HG02623 (cell line): ENCODE measurements at regions not wholly inside any gene's neighbourhood (a gene's known extent, or its start where the extent isn't known, plus 50 kb on each side); places are given as distances from the start of the nearest gene placed in this dataset.
"Not testable (repeated sequence)": the region's sequence is repeated elsewhere in the genome, so short reads cannot be mapped to it uniquely, and the experiment has no call there.

Experiments used
- ATAC-seq: cut with Tn5 transposase; IDR thresholded peaks from one replicate; pipeline ENCODE4 v1.9.1; 2021; ENCODE audit warnings: moderate library complexity; ENCODE audit not compliant: unreplicated experiment

- ATAC-seq, result not testable (repeated sequence)
These were observed 4390.6 kb upstream of the TPTE start for GRCh38 chr21:6130734-6131133.

GRCh38 chr21:6133373-6133772 lies 4388.0 kb upstream of the TPTE start:
- not testable (repeated sequence) for ATAC-seq

GRCh38 chr21:6133852-6134630 lies 4387.3 kb upstream of the TPTE start:
- ATAC-seq, result not testable (repeated sequence)

GRCh38 chr21:6136732-6137131 lies 4384.7 kb upstream of the TPTE start:
- not testable (repeated sequence) for ATAC-seq

- ATAC-seq, result not testable (repeated sequence)
These were observed 4382.9 kb upstream of the TPTE start for GRCh38 chr21:6138244-6139136.

- not testable (repeated sequence) for ATAC-seq
These were observed 4382.1 kb upstream of the TPTE start for GRCh38 chr21:6139331-6139730.

GRCh38 chr21:6139862-6140261 lies 4381.5 kb upstream of the TPTE start:
- ATAC-seq, result not testable (repeated sequence)

GRCh38 chr21:6140467-6141137 lies 4380.8 kb upstream of the TPTE start:
- ATAC-seq, result not testable (repeated sequence)

- not testable (repeated sequence) for ATAC-seq
These were observed 4380.3 kb upstream of the TPTE start for GRCh38 chr21:6141138-6141474.

- ATAC-seq, result not testable (repeated sequence)
These were observed 4368.2 kb upstream of the TPTE start for GRCh38 chr21:6153154-6153553.

- not testable (repeated sequence) for ATAC-seq
These were observed 4366.7 kb upstream of the TPTE start for GRCh38 chr21:6154524-6155320.

- not testable (repeated sequence) for ATAC-seq
These were observed 4364.5 kb upstream of the TPTE start for GRCh38 chr21:6156712-6157389.

- not testable (repeated sequence) for ATAC-seq
These were observed 4363.9 kb upstream of the TPTE start for GRCh38 chr21:6157515-6157914.

- ATAC-seq, result not testable (repeated sequence)
These were observed 4363.2 kb upstream of the TPTE start for GRCh38 chr21:6158171-6158570.
